ENCODE measurements at regions not wholly inside any gene's neighbourhood (a gene's known extent, or its start where the extent isn't known, plus 50 kb on each side); places are given as distances from the start of the nearest gene placed in this dataset.
A peak's percentile ranks its signal among the peaks of the same experiment; 100 is the strongest.

- DNase-seq, result no peak
Observed at GRCh38 chr3:167892205-167892604, 156.7 kb downstream of the SERPINI1 start.

- no peak for DNase-seq
Observed at GRCh38 chr3:167887096-167887495, 151.6 kb downstream of the SERPINI1 start.

DNA sequence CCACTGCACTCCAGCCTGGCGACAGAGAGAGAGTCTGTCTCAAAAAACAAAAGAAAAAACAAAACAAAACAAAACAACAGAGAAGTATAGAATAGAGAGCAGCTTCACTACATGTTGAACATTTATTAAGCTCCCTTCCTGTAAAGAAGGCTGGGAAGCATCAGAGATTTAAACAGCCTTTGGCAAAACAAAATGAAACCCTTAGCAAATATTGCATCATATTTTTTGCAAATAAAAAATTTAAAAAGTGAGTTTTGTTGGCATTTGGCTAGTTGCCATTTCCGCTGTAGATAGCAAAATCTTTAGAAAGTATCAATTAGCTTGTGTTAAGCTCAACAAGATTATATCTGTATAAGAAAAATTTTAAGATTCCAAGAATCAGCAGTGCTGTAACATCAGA lies 151.2 kb downstream of the SERPINI1 start:
- DNase-seq, result no peak

GRCh38 chr3:167885277-167885676 lies 149.8 kb downstream of the SERPINI1 start:
- DNase-seq, result no peak

GRCh38 chr3:167884481-167884880 lies 149.0 kb downstream of the SERPINI1 start:
- DNase-seq, result no peak

GRCh38 chr3:167883452-167883851 lies 147.9 kb downstream of the SERPINI1 start:
- no peak for DNase-seq

GRCh38 chr3:167882057-167882667 lies 146.6 kb downstream of the SERPINI1 start:
- peak; percentile 35 for DNase-seq

DNA sequence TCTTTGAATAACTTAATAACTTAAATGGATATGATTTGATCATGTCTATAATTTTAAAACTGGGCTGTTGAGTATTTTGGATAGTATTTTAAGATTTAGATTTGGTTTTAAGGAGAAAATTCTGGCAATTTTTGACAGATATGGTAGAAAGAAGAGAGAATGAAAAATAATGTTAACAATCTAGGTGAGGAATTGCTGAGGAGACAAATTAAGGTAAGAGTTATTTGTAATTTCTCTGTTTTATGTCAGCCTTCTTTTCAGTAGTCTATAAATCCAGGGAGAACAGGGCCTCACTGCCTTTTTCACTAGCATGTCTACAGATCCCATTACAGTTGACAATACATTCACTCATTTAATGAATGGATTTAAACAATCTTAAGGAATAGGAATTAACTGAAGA lies 144.7 kb downstream of the SERPINI1 start:
- DNase-seq, result no peak

- no peak for DNase-seq
Observed at GRCh38 chr3:167876620-167877281, 141.2 kb downstream of the SERPINI1 start.
